Parathyroid adenoma (tissue), 2 donors: ENCODE measurements at regions not wholly inside any gene's neighbourhood (a gene's known extent, or its start where the extent isn't known, plus 50 kb on each side); places are given as distances from the start of the nearest gene placed in this dataset.
"Not testable (repeated sequence)": the region's sequence is repeated elsewhere in the genome, so short reads cannot be mapped to it uniquely, and the experiment has no call there.

Experiments
- H2AFZ ChIP-seq: fragments of 300-600 bp; sonication (generic); one replicate; pipeline ENCODE4 v1.7.0; 2017; ENCODE audit warnings: antibody characterized with exemption, mild to moderate bottlenecking
- H3K27ac ChIP-seq: fragments of 300-600 bp; sonication (generic); one replicate; pipeline ENCODE4 v1.7.0; 2017
- H3K27me3 ChIP-seq: fragments of 300-600 bp; sonication (generic); one replicate; pipeline ENCODE4 v1.7.0; 2017; ENCODE audit warnings: low read length; ENCODE audit not compliant: control insufficient read depth, insufficient read depth
- H3K36me3 ChIP-seq: fragments of 300-600 bp; sonication (generic); one replicate; pipeline ENCODE4 v1.7.0; 2017; ENCODE audit warnings: low read length; ENCODE audit not compliant: control insufficient read depth, insufficient read depth
- H3K4me1 ChIP-seq: fragments of 300-600 bp; sonication (generic); one replicate; pipeline ENCODE4 v1.7.0; 2017; ENCODE audit warnings: control low read depth
- H3K4me2 ChIP-seq: fragments of 300-600 bp; sonication (generic); one replicate; pipeline ENCODE4 v1.7.0; 2017; ENCODE audit warnings: low read length
- H3K4me3 ChIP-seq: fragments of 300-600 bp; sonication (generic); one replicate; pipeline ENCODE4 v1.7.0; 2017; ENCODE audit warnings: low read depth, low read length
- H3K79me2 ChIP-seq: fragments of 300-600 bp; sonication (generic); one replicate; pipeline ENCODE4 v1.7.0; 2017; ENCODE audit warnings: control low read depth
- H3K9ac ChIP-seq: fragments of 300-600 bp; sonication (generic); one replicate; pipeline ENCODE4 v1.7.0; 2017; ENCODE audit warnings: mild to moderate bottlenecking
- H3K9me3 ChIP-seq: fragments of 300-600 bp; sonication (generic); one replicate; pipeline ENCODE4 v1.7.0; 2017; ENCODE audit warnings: low read length; ENCODE audit not compliant: control insufficient read depth
- TF ChIP-seq, protein P1 (sequence below): fragments of 300-600 bp; sonication (generic); IDR thresholded peaks from one replicate; pipeline ENCODE4 v1.7.0; 2017; ENCODE audit warnings: antibody characterized with exemption, mild to moderate bottlenecking
- donor health status: primary hyperparathyroidism.

DNA sequence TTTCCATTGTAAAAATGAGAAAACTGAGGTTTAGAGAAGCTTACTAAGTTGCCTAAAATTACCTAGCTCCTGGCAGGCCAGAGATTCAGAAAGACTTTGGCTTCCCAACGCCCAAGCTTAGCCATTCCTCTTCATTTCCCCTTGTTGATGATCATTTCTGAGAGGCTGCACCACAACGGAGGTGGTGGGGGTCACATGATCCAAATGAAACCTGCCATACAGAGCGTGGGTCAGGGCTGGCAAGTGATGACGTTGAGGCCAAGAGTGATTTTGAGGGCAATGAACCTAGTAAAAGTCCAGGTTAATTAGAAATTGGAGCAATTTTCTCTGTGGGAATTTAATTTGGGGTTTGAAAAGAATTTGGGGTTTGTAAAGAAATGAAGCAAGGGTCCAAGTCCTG, 109.9 kb downstream of the TMEM182 start:
- Histone ChIP-seq H3K27ac (no peak overlapping the region), H3K36me3 (no peaks in the 10 kb centered on the region), H3K9ac (no peak overlapping the region), H3K79me2 (no peaks in the 10 kb centered on the region), H3K4me3 (no peak overlapping the region), H3K9me3 (no peaks in the 10 kb centered on the region), H3K27me3 (no peaks in the 10 kb centered on the region), H3K4me2 (no peak overlapping the region), H2AFZ (no peak overlapping the region), H3K4me1 (no peaks in the 10 kb centered on the region)
- TF ChIP-seq, protein P1, sequence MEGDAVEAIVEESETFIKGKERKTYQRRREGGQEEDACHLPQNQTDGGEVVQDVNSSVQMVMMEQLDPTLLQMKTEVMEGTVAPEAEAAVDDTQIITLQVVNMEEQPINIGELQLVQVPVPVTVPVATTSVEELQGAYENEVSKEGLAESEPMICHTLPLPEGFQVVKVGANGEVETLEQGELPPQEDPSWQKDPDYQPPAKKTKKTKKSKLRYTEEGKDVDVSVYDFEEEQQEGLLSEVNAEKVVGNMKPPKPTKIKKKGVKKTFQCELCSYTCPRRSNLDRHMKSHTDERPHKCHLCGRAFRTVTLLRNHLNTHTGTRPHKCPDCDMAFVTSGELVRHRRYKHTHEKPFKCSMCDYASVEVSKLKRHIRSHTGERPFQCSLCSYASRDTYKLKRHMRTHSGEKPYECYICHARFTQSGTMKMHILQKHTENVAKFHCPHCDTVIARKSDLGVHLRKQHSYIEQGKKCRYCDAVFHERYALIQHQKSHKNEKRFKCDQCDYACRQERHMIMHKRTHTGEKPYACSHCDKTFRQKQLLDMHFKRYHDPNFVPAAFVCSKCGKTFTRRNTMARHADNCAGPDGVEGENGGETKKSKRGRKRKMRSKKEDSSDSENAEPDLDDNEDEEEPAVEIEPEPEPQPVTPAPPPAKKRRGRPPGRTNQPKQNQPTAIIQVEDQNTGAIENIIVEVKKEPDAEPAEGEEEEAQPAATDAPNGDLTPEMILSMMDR, result no peak

DNA sequence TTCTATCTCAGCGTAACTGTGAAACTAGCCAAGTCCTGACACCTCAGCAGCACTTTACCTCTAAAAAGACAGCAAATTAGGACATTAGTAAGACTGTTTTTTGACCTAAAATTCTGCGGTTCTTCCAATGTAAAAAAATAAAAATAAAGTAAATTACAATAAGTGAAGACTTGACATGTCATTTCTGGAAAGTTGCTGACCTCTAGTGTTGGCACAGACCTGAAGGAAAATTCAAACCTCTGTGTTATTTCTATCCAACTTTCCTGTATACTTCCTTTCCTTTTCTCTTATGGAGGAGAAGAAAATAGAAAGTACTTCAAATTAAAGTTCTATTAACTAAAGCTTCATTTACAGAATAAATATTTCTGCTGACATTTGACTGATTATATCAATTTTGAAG, 110.6 kb downstream of the TMEM182 start:
- Histone ChIP-seq H3K27me3 (no peaks in the 10 kb centered on the region), H3K79me2 (no peaks in the 10 kb centered on the region), H3K9ac (no peak overlapping the region), H2AFZ (no peak overlapping the region), H3K4me2 (no peak overlapping the region), H3K36me3 (no peaks in the 10 kb centered on the region), H3K27ac (no peak overlapping the region), H3K4me1 (no peaks in the 10 kb centered on the region), H3K4me3 (no peak overlapping the region), H3K9me3 (no peaks in the 10 kb centered on the region)
- TF ChIP-seq, protein P1, result peak; percentile 10

DNA sequence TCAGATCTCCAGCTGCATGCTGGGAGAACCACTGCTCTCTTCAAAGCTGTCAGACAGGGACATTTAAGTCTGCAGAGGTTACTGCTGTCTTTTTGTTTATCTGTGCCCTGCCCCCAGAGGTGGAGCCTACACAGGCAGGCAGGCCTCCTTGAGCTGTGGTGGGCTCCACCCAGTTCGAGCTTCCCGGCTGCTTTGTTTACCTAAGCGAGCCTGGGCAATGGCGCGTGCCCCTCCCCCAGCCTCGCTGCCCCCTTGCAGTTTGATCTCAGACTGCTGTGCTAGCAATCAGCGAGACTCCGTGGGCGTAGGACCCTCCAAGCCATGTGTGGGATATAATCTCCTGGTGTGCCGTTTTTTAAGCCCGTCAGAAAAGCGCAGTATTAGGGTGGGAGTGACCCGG, 117.7 kb downstream of the TMEM182 start:
- not testable (repeated sequence) for H3K27ac ChIP-seq, H3K4me3 ChIP-seq, H3K9ac ChIP-seq, H3K79me2 ChIP-seq, H3K36me3 ChIP-seq, H3K27me3 ChIP-seq, H3K4me1 ChIP-seq, H2AFZ ChIP-seq, H3K4me2 ChIP-seq, H3K9me3 ChIP-seq

DNA sequence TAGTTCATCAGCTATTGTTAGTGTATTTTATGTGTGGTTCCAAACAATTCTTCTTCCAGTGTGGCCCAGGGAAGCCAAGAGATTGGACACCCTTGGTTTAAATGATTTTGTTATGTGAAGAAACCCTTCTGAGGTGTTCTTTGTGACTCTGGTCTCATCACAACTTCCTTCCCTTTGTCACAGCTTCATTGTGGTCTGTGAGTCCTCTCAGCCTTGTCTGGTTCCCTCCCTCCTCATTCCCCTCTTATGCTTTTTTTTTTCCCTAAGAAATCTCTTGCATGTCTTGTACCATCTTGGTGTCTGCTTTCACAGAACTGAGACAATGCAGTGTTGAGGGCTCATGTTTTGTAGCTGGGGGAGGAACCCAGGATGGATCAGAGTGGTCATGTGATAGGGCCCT, 118.9 kb downstream of the TMEM182 start:
- Histone ChIP-seq H3K27me3 (no peaks in the 10 kb centered on the region), H3K27ac (no peak overlapping the region), H3K4me3 (no peak overlapping the region), H3K4me1 (no peaks in the 10 kb centered on the region), H3K36me3 (no peaks in the 10 kb centered on the region), H3K9ac (no peak overlapping the region), H3K4me2 (no peak overlapping the region), H2AFZ (no peak overlapping the region), H3K9me3 (no peaks in the 10 kb centered on the region), H3K79me2 (no peaks in the 10 kb centered on the region)
- TF ChIP-seq, protein P1, result no peak

DNA sequence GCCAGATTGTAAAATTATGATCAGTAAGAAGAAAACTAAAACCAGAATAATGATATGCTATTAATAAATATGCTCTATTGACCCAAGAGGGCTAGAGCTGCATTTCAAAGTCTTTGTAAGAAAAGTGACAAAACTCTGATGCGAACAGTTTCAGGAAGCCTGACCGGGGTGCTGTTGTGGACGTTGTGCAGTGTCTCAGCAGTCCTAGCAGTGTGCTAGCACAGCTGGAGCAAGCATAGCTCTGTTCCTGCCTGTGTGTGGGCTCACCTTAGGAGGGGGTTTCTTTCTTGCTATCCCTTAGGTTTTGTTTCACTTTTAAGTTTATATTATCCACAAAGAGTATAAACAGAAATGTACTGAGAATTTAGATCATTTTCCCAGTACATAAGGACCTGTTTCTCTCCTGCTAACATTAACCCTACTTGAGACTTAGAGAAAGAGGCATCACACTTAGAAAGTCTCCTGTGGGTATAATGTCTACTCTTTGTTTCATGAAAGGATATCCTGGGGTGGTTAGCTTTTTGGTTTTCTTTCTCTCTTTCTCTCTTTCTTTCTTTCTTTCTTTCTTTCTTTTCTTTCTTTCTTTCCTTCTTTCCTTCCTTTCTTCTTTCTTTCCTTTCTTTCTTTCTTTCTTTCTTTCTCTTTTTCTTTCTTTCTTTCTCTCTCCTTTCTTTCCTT, 124.5 kb downstream of the TMEM182 start:
- TF ChIP-seq, protein P1, result no peak
- no peaks in the 10 kb centered on the region for H3K79me2 ChIP-seq
- no peak overlapping the region for H3K4me2 ChIP-seq
- H3K27ac ChIP-seq, result no peak overlapping the region
- H3K36me3 ChIP-seq, result no peaks in the 10 kb centered on the region
- H3K27me3 ChIP-seq, result no peaks in the 10 kb centered on the region
- no peak overlapping the region for H3K9ac ChIP-seq
- H3K4me1 ChIP-seq, result no peaks in the 10 kb centered on the region
- H2AFZ ChIP-seq, result no peak overlapping the region
- H3K9me3 ChIP-seq, result no peaks in the 10 kb centered on the region
- H3K4me3 ChIP-seq, result no peak overlapping the region
